Endothelial cell of hepatic sinusoid (primary cell): ENCODE measurements at regions not wholly inside any gene's neighbourhood (a gene's known extent, or its start where the extent isn't known, plus 50 kb on each side); places are given as distances from the start of the nearest gene placed in this dataset.
"Not testable (repeated sequence)": the region's sequence is repeated elsewhere in the genome, so short reads cannot be mapped to it uniquely, and the experiment has no call there.

Experiments used
- in situ Hi-C: cut with HindIII; loops from 2 replicates; pipeline ENCODE4 v1.10.0; 2017; ENCODE audit warnings: low sequenced_read_pairs

DNA sequence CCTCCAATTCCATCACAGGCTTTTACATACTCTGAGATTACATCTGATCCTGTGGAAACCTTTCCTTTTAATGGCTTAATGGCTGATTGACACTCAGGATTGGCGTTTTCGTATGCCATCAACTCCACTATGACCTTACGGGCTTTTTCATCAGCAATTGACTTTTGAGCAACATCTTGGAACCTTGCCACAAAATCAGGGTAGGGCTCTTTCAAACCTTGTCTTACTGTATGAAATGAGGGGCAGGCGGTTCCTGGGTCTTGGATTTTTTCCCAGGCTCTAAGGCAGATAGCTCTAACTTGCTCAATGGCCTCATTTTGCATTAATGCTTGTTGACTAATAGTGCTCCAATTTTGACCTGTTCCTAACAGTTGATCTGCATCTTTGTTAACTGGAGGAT, 250.9 kb upstream of the PRKCQ start:
- in situ Hi-C loops, result not testable (repeated sequence)

DNA sequence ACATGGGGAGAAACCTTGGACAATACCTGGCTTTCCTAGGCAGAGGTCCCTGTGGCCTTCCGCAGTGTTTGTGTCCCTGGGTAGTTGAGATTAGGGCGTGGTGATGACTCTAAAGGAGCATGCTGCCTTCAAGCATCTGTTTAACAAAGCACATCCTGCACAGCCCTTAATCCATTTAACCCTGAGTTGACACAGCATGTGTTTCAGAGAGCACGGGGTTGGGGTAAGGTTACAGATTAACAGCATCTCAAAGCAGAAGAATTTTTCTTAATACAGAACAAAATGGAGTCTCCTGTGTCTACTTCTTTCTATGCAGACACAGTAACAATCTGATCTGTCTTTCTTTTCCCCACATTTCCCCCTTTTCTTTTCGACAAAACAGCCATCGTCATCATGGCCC, 244.7 kb upstream of the PRKCQ start:
- in situ Hi-C loops, result not testable (repeated sequence)

DNA sequence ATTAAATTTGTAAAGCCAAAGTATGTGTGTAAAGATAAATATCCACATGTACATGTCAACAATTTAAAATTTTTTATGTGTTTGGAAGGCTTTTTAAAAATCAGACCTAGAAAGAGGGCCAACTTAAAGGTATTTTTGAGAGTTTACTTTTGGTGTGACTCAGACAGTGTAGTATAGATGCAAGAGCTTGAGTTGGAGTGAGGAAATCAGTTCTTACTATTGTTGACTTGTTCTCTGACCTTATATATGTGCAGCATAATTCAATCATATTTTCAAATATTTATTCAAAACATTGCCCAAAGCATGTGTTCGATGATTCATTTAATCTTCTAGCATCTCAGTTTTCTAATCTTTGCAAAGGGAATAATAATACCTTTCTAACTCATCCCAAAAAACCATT, 243.7 kb upstream of the PRKCQ start:
- in situ Hi-C loops, result no loop called here

DNA sequence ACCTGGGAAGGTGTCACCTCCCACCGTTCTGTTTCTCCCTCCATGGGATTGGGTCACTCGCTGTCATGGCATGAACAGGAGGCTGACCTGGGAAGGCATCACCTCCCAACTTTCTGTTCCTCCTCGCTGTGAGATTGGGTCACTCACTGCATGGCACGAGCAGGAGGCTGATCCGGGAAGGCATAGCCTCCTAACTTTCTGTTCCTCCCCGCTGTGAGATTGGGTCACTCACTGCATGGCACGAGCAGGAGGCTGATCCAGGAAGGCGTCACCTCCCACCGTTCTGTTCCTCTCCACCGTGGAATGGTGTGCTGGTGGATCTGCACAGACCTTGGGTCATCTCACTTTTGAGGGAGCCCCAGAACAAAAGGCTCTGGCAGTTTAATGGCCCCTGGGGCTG, 239.2 kb upstream of the PRKCQ start:
- in situ Hi-C loops, result no loop called here

DNA sequence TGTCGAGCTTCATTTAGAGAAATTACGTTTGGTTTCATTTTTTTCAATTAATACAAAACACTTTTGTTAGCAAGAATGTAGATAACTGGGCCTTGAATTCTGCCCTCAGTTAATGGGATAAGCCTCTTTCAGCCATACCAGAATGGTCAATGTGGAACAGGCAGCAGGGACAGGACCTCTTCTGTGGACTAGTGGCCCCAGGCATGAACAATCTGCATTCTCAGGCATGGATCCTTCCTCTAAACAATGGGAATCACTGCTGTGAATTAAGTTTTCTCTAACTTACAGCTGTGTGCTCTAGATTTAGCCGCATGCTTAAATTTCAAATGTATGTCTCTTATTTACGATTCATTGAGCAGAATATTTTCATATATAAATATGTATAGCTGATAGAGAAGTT, 237.7 kb upstream of the PRKCQ start:
- in situ Hi-C loops, result no loop called here

DNA sequence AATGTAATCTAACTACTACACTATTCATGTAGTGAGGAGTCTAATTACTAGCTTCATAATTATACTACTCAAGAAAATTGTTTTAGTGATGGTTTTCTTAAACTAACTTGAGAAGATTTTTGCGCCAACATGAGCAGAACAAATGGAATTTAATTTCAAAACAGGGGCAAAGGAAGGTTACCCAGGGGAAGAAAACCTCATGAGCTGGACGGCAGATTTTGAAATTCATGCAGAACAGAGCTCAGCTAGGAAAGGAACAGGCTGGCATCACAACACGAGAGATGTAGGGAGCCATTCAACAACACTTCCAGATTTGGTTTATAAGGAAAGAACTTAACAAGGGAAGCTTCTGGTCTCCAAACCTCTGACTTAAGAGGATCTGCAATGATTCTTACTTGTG, 235.3 kb upstream of the PRKCQ start:
- in situ Hi-C loops, result no loop called here

DNA sequence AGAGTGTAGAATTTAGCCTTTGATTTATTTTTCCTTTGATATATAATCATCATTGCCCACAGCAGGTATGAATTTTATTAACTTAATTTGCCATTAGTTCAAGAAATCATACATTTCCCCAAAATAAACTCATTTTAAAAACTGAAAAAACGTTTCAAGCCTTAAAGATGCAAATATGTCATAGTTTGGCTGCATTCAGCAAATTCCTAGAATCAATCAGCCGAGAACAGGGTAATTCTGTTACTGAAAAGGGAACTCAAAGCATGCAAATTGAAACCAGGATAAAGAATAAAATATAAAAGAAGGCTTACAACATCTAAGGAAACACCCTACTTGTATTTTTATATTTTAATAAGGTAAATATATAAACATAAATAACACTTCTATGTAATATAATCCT, 233.8 kb upstream of the PRKCQ start:
- in situ Hi-C loops, result no loop called here

DNA sequence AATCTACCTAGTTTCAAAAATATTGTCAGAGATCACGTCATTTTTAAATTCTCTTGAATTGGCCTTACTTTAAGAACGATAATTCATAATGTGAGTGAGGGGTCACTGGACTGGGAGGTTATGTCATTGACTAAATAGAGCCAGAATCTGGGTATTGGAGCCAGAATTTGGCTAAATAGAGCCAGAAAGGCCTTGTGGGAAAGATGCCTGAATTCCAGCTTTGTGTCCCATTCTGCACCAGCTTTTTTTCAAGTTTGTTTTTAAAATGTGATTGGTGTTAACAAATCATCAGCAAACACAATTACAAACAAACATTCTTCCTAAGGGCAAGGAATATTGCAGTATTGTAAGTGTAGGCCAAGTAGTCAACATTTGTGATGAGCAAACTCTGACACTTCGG, 233.2 kb upstream of the PRKCQ start:
- in situ Hi-C loops, result no loop called here

DNA sequence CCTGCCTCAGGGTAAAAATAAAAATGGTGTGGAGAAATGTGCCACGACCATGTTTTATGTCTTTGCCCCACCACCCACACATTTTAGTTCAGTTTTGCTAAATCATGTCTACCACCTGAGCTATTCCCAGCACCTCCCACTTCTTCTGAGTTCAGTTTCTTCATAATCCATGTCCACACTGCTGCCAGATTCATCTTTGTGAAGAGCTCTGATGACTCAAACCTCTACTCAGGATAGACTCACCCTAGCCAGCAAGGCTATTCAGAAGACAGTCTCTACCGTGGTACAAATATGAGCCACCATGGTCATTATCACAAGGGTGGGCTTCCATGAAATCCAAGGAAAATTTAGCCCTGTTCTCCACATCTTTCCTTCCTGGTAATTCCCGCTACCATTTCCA, 231.1 kb upstream of the PRKCQ start:
- in situ Hi-C loops, result no loop called here

DNA sequence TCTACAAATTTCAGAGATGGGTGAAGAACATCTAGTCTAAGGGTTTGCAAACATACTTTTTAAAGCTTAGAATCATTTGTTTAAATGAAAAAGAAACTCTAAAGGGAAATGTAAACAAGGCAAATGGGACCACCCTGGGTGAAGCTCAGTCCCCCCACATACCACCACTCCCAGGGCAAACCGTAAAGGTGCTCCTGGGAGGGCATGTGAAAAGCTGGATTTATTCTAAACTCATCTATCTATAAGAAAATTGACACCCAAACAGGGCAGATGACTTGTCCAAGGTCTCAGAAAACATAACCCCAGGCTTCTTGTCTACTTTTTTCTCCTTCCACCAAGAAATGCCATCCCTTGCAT, 223.3 kb upstream of the PRKCQ start:
- in situ Hi-C loops, result no loop called here

DNA sequence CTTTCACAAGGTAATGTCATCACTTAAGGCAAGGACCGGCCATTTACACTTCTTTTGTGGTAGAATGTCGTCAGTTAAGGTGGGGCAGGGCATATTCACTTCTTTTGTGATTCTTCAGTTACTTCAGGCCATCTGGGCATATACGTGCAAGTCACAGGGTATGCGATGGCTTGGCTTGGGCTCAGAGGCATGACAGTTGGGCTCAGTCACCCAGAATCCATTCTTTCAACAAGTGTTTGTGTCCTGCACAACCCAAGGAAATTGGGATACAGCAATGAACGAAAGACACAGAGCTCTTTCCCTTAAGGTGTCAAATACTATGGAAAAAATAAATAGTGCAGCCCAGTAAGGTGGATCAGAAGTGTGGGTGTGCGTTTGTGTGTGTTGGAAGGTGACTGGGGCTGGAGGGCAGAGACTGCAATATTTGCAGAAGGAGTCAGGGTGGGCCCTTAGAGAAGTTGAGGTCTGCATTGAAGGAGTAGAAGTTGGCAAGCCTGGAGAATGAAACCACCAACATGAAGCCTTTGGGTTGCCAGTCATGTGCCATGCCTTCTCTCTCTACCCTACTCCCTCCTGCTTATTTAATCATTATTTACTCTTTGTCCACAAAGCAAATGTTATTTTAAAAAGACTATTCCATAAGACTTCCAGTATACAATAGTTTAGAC, 222.8 kb upstream of the PRKCQ start:
- in situ Hi-C loops, result no loop called here

DNA sequence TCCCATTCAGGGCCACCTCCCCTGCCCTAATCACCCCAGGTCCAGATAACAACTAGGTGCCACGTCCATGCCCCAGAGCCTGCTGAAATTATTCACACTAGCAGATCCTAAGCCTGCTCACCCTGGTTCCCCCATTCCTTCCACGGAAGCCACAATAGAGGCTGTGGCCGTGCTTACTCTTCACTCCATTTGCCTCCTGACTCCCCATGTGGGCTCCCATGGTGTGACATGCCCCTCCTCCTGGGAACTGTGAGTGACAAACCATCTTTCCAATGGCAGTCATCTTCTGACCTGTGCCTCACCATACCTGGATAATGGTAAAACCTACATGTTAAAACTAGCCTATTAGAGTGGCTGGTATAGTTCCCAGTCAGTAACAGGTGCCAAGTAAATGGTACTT, 216.2 kb upstream of the PRKCQ start:
- in situ Hi-C loops, result no loop called here

DNA sequence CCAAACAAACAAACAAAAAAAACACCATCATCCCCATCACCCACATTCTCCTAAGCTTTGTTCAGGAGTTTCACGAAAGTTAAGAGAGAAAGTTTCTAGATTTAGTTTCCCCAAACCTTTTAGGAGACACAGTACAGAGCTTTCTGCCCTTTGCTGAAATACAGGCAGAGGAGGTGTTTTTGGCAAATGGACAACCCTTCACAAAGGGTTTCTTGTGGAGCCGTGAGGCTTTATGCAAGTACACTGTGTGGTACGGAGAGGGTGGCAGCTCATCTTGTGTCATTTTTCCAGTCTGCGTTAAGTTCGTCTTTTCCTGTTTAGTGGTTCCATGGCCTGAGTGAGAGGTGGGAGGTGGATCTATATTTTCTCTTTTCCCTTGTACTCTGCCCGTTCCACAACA, 215.5 kb upstream of the PRKCQ start:
- in situ Hi-C loops, result no loop called here

DNA sequence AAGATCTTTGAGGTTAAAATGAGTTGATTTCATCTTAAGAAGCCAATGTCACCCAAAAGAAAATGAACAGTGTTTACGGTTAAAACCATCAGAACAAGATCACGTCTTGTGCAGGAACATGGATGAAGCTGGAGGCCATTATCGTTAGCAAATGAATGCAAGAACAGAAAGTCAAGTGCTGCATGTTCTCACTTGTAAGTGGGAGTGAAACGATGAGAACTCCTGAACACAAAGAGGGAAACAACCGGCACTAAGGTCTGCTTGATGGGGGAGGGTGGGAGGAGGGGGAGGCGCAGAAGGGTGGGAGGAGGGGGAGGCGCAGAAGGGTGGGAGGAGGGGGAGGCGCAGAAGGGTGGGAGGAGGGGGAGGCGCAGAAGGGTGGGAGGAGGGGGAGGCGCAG, 214.8 kb upstream of the PRKCQ start:
- in situ Hi-C loops, result not testable (repeated sequence)

DNA sequence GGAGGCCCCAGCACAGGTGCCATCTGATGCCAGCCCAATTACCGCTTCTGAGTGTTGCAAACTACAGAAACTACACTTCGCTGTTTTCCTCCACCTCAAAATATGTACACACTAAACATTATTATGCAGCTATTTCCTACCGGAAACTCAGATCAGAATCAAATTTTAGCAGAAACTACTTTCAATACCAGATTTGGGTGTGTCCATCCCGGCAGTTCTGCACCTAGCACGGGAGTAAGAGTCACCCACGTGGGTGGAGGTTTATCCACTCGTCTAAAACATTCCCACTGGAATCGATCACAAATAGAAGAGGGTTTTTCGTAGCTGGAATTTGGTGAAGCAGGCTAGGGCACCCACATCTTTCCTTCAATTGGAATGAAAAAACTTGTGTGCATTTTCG, 214.4 kb upstream of the PRKCQ start:
- in situ Hi-C loops, result no loop called here

DNA sequence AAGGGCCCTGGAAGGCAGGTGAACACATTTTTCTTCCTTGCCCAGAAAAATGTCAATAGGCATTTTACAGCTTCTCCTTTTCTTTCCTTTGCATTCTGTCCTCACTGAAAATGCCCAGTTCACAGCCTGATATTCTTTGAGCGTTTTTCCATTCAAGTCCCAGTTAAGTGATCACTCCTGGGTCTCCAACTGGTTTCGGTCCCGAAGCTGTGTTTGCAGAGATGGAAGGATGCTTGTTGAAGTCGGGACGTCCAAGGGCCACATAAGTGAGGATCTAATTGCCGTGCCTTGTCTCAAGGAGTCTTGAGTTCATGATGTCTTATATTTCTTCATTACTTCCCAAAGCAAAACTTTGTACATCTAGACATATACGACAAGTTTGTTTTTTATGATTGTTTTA, 208.7 kb upstream of the PRKCQ start:
- in situ Hi-C loops, result no loop called here

DNA sequence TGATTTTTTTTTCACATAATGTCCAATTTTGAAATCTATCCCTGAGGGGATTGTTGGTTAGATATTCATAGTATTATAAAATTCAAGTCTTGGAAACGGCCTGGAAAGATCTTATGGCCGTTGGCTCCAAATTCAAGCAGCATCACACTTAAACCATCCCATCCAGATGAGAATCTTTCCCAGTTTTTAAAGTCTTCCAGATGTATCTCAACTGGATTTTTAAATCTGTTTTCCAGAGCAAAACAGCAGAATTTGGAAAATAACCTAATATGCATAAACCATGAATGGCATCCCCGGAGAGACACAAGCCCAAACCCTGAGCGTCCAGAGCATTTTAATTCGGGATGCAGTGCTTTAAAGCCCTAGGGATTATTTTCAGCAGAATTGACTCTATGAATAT, 208.2 kb upstream of the PRKCQ start:
- in situ Hi-C loops, result no loop called here

DNA sequence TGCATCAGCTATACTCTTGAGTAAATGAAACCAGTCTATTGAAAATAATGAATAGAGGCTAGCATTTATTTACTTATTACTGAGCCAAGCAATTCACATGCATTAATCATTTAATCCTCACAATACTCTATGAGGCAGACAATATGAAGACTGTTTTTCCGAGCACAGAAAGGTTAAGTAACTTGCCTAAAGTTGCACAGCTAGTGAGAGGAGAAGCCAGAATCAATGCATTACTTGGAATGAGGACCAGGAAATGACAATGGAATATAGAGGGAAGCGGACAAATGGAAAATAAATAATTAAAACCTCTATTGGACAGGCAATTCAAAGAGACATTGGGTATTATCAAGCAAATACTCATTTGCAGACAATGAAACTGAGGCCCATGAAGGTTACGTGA, 207.6 kb upstream of the PRKCQ start:
- in situ Hi-C loops, result no loop called here

DNA sequence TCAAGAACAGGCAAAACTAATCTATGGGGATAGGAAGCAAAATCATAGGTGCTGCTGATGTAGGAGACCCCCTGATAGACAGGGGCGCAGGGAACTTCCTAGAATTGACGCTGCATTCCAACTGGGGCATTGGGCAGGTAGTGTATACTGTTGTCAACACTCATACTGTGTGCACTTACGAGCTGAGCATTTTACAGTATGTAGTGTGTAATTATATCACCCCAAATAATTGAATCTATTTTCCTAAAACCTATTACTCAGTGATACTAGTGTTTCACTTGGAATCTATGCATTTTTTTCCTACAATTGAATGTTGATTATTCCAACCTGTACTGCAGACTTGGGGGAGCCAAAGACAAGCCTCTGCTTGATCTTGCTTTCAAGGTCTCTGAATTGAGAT, 207.0 kb upstream of the PRKCQ start:
- in situ Hi-C loops, result no loop called here

DNA sequence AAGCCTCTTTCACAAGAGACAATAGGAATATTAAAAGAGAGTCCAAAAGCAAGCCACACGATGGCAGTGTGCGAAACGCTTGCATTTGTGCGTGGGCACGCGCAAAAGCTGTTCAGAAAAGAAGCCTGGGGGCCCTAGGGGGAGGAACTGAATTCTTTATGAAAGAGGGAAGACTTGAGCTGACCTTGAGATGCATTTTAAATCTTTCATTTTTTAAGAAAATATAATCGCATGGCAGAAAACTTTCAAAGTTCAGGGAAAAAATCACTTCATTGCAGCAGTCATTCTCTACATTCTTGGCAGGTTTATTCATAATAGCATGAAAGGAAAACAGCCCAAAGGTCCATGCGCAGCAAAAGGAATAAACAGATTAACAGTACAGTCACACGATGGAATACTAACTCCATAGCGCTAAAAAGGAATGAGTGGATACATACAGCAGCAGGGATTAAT, 206.5 kb upstream of the PRKCQ start:
- in situ Hi-C loops, result no loop called here

DNA sequence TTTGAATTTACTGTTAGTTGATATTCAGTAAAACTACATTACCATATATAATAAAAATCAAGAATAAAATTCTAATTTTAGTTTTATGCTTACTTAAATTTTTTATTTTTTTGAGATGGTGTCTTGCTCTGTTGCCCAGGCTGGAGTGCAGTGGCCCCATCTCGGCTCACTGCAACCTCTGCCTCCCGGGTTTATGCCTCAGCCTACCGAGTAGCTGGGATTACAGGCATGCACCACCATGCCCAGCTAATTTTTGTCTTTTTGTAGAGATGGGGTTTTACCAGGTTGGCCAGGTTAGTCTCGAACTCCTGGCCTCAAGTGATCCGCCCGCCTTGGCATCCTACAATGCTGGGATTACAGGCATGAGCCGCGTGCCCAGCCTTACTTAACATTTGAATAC, 204.4 kb upstream of the PRKCQ start:
- in situ Hi-C loops, result not testable (repeated sequence)

DNA sequence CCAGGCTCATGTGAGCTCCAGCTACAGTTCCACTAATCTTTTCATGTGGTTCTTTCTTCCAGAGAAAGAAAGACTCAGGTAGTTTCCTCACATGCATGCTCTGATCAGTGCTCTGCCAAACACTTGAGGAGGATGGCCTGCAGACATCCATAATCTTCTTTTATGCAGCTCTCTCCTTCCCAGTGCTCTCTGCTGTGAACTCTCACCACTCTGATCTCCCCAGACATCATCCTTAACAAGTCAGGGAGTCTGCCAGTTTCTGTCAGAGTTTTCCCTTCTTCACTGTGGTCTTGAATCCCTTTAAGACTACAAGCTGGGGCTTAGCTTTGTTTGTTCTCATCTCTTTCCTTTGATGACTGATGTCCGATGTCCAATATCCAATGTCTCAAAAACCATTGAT, 203.4 kb upstream of the PRKCQ start:
- in situ Hi-C loops, result no loop called here

DNA sequence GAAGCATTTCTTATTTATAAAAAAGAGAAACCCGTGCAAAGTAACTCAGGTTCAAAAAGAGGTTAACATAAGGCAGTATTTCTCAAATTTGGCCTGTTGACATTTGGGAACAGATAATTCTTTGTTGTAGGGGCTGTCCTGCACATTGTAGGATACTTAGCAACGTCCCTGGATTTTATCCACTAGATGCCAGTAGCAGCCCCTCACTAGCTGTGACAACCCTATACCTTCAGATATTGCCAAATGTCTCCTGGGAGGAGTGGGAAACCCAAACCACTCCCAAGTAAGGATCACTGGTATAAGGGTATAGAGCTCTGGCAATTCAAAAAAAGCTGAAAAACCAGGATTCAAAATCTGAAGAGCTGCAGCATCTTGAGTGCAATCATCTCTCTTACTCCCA, 202.3 kb upstream of the PRKCQ start:
- in situ Hi-C loops, result no loop called here
